UCSD-AML1 (cell line): ENCODE measurements at regions not wholly inside any gene's neighbourhood (a gene's known extent, or its start where the extent isn't known, plus 50 kb on each side); places are given as distances from the start of the nearest gene placed in this dataset.

Source experiments
- DNase-seq: peaks from one replicate; lab custom pipeline; 2025; ENCODE audit not compliant: unreplicated experiment; lab: John Stamatoyannopoulos, UW

DNA sequence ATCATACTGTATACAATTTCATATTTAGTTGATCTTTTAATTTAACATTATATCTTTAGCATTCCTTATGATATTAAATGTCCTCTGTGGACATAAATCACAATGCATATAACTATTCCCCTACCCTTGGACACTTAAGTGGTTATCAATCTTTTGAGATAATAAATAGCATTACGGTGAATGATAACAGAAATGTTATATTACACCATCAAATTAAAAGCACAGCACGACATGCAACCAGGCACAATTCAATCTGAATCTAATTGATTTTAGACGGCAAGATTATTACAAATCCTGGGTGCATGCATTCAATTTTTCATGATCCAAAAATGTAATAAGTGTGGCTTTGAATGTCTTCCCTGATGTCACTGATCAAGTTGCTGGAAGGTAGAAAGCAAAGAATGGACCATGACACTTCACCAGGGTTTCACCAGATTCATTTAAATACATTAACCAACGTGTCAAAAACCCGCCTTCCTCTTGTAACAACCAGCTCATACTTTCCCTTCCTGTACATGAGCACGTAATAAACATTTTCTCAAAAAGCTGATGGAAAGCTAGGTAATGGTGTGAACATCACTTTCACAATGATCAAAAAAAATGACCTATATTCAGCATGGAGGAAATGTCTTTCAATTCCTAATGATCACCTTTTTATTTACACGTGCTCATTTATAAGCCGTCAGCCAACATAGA is 513.7 kb upstream of the ID2 start:
- no peak for DNase-seq

DNA sequence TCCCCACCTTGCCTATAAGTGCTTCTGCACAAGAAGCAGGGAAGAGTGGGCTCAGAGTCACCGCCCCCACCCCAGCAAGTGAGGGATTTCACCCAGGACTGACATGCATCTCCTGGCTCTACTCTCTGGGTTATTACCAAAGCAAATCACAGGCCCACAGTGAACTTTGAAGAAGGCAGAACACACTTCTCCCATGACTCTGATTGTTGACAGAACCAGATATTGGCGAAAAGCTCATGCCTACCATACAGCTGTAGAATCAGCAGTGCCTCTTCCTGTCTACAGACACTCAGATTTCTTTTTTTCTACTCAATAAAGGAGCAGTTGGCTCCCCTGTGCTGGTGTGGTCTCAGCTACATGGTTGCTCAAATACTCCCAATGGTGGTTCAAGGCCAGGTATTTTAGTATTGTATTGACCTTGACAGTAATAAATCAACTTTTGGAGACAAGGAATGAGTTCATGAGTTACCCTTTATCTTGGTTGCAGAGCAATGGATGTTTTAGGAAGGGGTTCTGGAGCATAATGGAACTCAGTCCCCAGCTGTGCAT is 512.9 kb upstream of the ID2 start:
- DNase-seq: no peak

DNA sequence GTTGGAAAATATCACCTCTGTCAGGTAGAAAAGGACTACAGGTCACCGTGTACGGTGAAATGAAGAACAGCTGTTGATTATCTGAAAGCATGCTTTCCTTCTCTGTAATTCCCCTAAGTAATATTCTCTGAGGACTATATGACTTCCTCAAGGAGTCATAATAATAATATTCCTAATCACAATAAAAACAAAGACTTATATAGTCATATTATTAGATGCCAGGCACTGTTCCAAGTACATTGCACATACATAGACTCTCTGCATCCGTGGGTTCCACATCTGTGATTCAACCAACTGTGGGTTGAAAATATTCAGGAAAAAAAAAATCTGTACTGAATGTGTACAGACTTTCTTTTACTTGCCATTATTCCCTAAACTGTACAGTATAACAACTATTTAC is 512.4 kb upstream of the ID2 start:
- no peak for DNase-seq

DNA sequence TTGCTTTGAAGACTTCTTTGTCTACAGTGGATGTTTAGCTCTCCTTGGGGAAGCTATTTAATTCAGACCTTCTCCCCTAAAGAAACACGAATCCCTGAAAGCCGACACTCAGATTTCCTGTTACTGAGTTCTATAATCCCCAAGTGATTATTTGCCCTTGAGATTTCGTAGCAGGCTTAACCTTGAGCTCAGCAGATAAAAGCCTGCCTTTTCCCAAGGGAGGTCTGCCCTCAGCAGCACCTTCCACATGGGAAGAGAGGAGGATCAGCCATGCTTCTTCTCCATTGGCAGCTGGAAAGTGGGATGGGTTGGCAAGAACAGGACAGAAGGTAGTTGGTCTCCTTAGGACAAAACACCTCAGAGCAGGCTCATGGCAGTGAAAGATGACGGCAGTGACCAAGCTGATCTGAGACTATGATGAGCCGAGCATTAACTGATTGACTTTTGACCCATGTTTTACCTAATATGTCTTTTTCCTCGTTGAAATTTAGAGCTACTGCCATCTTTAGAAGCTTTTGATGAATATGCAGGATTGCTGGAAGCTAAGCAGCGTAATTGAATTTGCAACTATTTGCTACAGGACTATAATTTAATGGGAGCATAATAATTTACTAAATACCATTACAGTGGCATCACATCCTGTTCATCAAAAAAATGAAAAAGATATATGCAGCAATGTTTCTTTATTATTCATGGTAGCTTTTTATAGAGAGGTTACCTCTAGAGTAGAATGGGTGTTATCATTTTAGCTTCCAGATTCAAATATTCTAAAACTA is 511.1 kb upstream of the ID2 start:
- DNase-seq: no peak

DNA sequence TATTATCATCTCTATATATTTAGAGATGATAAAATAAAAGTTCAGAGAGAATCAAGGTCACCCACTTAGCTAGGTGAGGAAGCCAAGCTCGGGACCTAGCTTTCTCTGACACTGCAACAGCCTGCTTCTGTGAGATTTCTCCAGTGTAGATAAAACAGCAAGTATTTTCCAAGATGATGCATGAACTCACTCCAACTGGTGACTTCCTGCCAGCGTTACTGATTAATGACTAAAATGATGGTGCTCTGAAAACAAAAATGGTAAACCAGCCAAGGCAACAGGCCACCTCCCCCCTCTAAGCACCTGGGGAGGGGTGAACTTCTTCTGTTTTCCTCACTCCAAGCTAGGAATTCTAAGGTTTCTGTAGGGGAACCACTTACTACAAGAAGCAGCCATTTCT is 510.2 kb upstream of the ID2 start:
- no peak for DNase-seq

DNA sequence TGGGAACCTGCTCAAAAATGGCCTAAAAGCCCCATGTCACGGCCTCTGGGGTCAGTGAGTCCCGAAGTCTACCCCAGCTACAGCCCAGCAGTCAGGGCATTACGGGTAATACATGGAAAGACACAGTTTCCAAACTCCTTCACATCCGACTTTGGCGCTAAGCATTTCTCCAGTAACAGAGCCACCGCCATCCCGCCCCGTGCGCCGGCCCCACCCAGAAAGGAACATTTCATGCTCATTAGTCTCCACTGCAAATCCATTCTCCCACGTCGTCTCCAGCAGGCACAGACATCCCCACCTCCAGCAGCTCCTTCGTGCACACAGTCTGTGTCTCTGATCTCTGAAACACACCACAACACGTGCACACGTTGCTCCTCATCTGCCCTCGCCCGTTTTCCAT is 509.2 kb upstream of the ID2 start:
- DNase-seq: no peak

DNA sequence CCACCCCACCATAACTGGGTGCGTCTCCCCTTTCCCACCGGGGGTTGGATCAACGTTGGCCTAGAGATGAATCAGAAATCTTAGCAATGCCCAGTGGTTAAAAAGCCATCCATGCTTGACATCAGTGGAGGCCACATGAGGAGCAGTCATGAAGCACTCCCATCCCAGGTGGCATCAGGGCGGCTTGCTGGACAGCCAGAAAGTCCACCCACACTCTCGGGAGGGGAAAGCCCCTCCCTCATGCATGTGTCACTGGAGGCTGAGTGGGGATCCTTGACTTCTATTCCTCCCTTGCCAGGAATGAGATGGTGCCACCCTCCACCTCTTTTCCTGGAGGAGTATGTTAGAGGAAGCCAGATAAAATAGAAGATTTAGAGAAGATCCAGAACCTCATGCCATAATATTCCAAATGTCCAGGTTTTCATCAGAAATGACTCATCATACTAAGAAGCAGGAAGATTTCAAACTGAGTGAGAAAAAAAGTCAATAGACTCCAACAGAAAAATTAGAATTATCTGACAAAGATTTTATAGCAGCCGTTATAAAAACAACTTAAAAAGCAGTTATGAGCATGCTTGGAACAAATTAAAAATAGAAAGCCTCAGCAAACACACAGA is 507.1 kb upstream of the ID2 start:
- no peak for DNase-seq

DNA sequence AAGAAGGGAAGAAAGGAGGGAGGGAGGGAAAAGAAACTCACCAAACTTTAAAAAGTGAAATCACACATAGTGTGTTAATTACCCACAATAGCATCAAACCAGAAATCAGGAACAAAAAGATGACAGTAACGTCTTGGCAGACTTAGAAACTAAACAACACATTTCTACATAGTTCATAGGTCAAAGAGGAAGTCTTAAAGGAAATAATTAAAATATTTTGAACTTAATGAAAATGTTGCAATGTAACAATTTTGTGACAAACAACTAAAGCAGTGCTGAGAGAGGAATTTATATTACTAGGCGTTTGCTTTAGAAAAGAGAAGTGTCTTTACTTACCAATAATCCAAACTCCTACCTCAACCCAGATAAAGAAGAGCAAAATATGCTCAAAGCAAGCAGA is 505.0 kb upstream of the ID2 start:
- DNase-seq: no peak

DNA sequence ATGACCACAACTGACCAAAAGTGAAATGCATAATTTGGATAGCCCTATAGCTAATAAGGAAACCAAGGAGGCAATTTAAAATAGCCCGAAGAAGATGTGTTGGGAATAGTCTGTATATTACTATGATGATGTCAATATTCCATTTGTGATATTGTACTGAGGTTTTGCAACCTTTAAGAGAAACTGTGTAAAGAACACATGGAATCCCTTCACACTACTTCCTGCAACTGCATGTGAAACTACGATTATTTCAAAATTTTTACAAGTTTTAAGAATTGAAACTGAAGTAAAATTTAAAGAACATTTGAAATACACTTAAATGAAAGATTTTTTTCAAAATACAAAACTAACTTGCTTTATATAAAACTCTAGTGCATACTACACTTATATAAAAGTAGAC is 504.3 kb upstream of the ID2 start:
- DNase-seq: no peak

DNA sequence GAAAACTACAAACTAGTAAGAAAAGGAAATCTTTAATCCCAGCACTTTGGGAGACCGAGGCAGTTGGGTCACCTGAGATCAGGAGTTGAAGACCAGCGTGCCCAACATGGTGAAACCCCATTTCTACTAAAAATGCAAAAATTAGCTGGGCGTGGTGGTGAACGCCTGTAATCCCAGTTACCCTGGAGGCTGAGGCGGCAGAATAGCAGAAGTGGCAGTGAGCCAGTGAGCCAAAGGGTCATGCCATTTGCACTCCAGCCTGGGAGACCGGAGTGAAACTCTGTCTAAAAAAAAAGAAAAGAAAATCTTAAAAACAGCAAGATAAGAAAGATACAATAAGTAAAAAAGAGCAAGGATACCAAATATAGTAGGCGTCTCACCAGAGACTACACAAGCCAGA is 502.9 kb upstream of the ID2 start:
- no peak for DNase-seq

DNA sequence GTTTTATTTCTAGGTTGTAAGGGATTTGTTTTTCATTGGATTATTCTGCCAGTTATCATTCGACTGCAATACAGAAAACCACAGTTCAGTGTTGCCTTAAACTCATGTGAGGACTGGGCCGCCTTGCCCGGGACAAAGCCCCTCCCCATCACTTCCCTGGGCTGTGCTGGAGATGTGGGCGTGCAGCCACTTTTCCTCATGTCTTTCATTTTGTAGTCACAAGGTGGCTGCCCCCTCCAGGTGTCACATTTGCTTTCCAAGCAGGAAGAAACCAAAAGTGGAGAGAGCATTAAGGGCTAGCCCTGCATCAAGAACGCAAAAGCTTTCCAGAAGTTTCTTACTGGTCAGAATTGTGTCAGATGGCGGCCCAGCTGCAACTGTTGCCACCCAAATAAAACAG is 492.5 kb upstream of the ID2 start:
- no peak for DNase-seq

DNA sequence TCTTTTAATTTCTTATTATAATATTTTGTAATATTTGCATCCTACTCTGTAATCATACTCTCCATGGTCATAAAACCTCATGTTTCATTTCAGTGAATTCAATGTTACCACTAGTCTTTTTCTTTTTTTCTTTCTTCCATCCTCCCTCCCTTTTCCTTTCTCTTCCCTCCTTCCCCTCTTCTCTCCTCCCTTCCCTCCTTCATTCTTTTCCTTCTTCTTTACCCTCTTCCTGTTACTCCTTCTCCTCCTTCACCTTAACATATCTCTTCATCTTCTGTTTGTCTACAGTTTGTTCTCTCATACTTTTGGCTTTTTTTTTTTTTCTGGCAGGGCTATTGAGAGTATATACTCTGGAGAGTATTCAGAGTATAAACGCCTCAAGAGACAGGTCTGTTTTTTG is 491.6 kb upstream of the ID2 start:
- no peak for DNase-seq

DNA sequence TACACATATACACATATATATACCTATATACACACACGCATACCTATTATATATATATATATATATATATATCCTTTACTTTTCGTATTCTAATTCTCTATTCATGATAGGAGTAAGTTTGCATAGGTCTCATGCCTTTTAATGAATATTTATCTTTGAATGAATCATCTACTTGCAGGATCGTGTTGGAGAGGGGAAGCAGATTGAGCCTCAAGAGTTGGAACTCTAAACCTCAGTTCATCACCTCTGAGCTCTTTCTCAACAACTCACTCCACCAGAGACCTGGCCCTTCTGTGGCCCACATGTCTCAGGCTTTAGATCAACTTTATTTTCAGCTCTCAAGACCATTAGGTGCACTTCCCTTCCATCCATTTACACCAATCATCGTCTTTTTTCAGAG is 490.4 kb upstream of the ID2 start:
- no peak for DNase-seq

DNA sequence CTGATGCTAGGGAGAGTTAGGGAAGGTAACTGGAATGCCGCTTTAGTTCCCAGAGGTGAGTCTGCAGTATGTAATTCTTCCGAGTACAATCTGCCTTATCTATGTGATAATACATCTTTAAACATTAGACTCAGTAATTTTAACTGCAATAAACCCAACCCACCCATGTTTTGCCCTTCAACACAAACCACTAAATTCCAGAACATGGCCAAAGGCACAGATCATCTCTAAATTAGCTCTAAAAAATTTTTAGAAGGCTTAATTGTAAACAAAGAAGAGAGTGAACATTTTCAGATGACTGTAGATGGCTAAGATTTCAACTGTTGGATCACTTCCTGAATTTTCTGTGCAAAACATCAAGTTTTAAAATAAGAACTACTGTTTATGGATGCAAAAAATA is 488.7 kb upstream of the ID2 start:
- DNase-seq: no peak

DNA sequence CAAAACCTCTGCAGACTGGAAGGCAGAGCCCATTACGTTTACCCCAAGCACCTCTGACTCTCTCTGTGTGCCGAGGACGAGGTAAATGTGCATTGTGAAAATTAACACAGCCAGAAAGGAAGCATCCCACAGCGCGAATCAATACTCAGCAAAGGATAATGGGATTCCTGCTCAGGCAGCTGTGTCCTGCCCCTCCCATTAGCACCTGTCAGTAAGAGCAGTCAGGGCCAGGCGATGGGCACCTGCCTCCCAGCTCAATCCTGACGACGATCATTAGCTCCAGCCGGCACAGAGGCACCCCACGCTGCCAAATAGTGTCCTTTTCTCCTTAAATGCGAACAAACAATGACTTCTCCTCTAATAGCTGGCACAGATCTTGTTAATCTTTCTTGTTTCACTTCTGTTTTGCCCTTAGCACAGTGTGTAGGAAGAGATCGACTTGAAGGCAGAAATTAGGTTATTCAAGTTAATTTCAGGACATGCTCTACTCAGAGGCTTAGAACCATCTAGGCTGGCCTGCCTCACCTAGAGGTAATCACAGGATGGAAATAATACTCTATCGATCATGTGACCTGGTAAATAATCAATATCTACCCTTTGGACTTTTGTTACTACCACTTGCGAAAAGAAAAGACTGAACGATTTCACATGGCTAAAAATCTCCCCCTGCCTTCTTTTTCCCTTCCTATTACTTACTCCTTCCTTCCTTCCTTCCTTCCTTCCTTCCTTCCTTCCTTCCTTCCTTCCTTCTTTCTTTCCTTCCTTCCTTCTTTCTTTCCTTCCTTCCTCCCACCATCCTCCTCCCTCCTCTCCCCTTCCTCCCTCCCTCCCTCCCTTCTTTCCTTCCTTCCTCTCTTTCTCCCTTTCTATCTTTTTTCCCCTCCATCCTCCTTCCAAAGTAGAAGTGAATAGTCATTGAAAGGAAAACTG is 487.9 kb upstream of the ID2 start:
- DNase-seq: no peak

DNA sequence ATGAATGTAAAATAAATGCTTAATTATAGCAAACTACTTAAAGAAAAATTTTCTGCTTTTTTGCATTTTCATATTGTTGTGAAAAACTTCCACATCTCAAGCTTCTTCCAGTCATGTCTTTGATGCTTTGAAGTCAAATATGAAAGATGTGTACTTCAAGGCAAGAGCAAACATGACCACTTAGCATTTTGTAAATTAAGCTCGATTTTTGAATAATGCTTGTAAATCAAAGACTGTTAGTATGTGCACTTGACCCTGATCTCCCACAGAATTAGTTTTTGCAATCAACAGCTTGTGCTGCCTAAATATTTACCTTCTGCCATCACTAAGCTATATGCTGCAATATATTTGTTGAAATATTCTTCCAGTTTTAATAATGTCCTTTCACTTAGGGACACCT is 486.1 kb upstream of the ID2 start:
- DNase-seq: no peak

DNA sequence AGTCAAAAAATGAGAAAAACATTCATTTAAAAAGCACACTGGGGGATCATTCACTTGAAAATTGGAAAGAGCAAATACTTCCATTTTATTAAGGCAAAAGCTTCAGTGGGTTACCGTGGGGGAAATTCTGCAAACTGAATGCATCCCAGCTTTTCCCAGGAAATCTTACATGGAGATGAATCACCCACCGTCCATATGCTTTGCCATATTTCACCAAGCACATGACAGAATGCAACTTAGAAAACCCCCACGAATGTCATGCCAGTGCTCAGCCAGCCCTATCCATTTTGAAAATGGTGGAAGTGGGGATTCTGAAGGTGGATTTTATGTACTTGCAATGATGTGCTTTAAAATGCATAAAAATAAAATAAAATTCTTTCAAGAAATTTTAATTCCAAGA is 485.5 kb upstream of the ID2 start:
- DNase-seq: no peak

DNA sequence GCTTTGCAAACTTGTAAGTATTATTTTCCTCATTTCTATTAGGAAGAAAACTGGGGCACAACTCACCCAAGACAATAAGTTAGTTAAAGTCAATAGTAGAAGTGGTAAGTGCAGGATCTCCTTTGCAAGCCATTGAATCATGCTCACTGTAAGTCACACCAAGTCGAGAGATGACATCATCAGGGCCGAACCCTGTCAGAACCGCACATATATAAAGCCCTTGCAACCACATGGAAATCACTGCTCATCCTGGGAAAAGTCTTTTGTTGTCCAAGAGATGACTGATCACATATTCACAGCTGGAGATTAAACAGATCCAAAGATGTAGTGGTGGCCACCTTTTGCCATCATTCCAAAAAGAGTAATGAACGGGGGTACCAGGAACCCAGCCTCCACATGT is 484.8 kb upstream of the ID2 start:
- no peak for DNase-seq

DNA sequence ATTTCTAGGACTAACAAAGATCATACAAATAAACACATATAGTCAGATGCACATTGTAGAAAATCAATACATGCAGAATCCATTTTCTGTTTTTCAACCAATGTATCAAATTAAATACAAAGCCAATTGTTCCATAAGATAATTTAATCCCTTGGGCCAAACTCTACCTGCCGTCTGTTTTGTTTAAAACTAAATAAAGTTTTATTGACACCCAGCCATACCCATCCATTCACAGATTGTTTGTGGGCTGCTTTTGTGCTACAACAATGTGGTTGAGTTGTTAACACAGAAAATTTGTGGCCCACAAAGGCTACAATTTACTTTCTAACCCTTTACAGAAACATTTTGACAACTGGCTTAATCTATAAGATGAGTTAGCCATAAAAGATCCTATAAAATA is 484.0 kb upstream of the ID2 start:
- DNase-seq: no peak

DNA sequence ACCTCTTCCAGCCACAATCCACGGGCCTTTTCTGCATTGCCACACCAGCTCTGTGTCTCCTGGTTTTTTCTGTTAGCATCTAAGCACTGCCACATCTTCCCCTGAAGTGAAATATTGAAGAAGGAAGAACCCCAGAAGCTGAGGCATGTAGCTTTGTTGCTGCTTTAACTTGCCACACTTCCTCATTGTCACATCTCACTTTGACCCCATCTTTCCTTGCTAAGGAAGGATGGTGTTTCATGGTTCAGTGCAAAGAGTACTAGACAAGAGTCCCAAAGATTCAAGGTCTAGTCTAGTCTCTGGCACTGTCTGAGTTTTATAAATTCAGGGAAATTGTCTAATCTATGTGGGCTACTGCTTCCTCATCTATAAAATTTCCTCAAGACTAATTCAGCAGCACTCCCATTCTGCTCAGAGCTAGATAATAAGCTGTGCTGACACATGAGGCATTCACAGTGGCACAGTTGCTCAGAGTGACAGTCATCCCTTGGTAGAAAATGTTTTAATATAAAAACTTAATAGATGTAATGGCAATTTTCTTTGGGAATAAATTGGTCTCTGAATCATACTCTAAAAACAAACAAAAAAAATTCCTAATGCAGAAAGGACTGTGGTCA is 483.0 kb upstream of the ID2 start:
- no peak for DNase-seq

DNA sequence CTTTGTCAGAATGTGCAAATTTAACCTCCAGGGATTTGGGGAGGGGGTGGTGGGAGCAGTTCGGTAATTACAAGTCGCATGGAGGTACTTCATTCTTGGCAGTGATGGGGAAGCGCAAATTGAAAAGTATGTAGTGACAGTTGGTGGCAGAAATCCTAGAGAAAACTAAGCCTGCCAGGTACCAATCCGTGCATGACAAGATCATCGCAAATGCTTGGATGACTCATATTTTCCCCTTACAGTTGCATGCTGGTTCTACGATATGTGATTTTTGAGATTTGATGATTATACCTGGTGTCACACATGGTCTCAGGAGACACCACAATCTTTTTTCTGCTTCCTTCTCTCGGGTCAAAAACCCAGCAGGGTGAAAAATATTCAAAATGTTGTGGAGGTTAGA is 479.7 kb upstream of the ID2 start:
- no peak for DNase-seq
